Astrocyte (in vitro differentiated cells and primary cell): ENCODE measurements at regions not wholly inside any gene's neighbourhood (a gene's known extent, or its start where the extent isn't known, plus 50 kb on each side); places are given as distances from the start of the nearest gene placed in this dataset.

Source experiments
- EZH2 ChIP-seq: IDR thresholded peaks from 2 replicates; pipeline ENCODE4 v1.6.1; 2012; ENCODE audit warnings: mild to moderate bottlenecking, low read length, inconsistent platforms; ENCODE audit not compliant: insufficient read depth
- TF ChIP-seq, protein P1 (sequence below): IDR thresholded peaks from 2 replicates; pipeline ENCODE4 v1.5.1; 2011; ENCODE audit warnings: low read depth, mild to moderate bottlenecking, inconsistent platforms, low read length, moderate library complexity; ENCODE audit not compliant: insufficient read depth

DNA sequence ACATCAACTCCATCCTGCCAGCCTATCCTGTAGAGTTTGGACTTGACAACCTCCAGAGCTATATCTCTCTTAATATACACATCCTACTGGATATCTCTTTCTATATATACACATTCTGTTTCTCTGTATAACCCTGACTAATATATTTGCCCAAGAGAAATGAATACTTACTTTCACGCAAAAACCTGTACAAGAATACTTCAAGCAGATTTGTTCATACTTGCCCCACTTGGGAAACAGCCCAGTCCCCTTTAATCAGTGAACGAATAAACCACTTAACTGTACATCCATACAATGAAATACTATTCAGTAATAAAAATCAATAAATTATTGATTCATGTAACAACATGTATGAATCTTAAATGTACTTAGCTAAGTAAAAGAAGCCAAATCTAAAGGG is 251.1 kb upstream of the PHYHIPL start:
- TF ChIP-seq, protein P1, sequence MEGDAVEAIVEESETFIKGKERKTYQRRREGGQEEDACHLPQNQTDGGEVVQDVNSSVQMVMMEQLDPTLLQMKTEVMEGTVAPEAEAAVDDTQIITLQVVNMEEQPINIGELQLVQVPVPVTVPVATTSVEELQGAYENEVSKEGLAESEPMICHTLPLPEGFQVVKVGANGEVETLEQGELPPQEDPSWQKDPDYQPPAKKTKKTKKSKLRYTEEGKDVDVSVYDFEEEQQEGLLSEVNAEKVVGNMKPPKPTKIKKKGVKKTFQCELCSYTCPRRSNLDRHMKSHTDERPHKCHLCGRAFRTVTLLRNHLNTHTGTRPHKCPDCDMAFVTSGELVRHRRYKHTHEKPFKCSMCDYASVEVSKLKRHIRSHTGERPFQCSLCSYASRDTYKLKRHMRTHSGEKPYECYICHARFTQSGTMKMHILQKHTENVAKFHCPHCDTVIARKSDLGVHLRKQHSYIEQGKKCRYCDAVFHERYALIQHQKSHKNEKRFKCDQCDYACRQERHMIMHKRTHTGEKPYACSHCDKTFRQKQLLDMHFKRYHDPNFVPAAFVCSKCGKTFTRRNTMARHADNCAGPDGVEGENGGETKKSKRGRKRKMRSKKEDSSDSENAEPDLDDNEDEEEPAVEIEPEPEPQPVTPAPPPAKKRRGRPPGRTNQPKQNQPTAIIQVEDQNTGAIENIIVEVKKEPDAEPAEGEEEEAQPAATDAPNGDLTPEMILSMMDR: no peak
- TF ChIP-seq EZH2: no peak
